Neuronal stem cell (in vitro differentiated cells): ENCODE measurements at regions not wholly inside any gene's neighbourhood (a gene's known extent, or its start where the extent isn't known, plus 50 kb on each side); places are given as distances from the start of the nearest gene placed in this dataset.
A peak's percentile ranks its signal among the peaks of the same experiment; 100 is the strongest.

Experiments used
- DNase-seq: peaks from one replicate; pipeline ENCODE4 v3.0.0-alpha.2; 2013; ENCODE audit warnings: low spot score
- H2AFZ ChIP-seq: one replicate; pipeline ENCODE4 v1.6.1; 2013; ENCODE audit warnings: mild to moderate bottlenecking, low read length, inconsistent platforms
- H2AK5ac ChIP-seq: 2 replicates; pipeline ENCODE4 v1.6.1; 2013; ENCODE audit warnings: low read depth, mild to moderate bottlenecking, inconsistent platforms, low read length, moderate library complexity, mixed read lengths
- H2BK120ac ChIP-seq: 2 replicates; pipeline ENCODE4 v1.6.1; 2013; ENCODE audit warnings: low read depth, mild to moderate bottlenecking, inconsistent platforms, low read length, moderate library complexity, mixed read lengths
- H2BK12ac ChIP-seq: one replicate; pipeline ENCODE4 v1.6.1; 2013; ENCODE audit warnings: low read length, inconsistent platforms
- H2BK15ac ChIP-seq: 2 replicates; pipeline ENCODE4 v1.6.1; 2013; ENCODE audit warnings: mild to moderate bottlenecking, low read length, inconsistent platforms, mixed read lengths
- H2BK5ac ChIP-seq: one replicate; pipeline ENCODE4 v1.6.1; 2013; ENCODE audit warnings: inconsistent platforms, mild to moderate bottlenecking, low read length, moderate library complexity
- H3K14ac ChIP-seq: one replicate; pipeline ENCODE4 v1.6.1; 2013; ENCODE audit warnings: low read length, inconsistent platforms
- H3K18ac ChIP-seq: 2 replicates; pipeline ENCODE4 v1.6.1; 2013; ENCODE audit warnings: low read length, inconsistent platforms
- H3K23ac ChIP-seq: 2 replicates; pipeline ENCODE4 v1.6.1; 2013; ENCODE audit warnings: low read depth, mild to moderate bottlenecking, mixed read lengths, low read length, inconsistent platforms; ENCODE audit not compliant: poor library complexity
- H3K27ac ChIP-seq: replicated peaks from 3 replicates; pipeline ENCODE4 v1.5.1; 2013; ENCODE audit warnings: low read length, inconsistent platforms
- H3K27me3 ChIP-seq, 3 experiments: 2 replicates each; pipeline ENCODE4 v1.6.1; 2013; ENCODE audit warnings: low read length in 3 of 3, mild to moderate bottlenecking in 2 of 3, inconsistent platforms in 1 of 3, low read depth in 1 of 3, mixed read lengths in 1 of 3, moderate library complexity in 1 of 3; ENCODE audit not compliant: control insufficient read depth in 3 of 3, insufficient read depth in 3 of 3
- H3K36me3 ChIP-seq, 2 donors: replicated peaks in 1 of 2; 2 replicates each; pipeline ENCODE4 v1.6.1; 2013; ENCODE audit warnings: low read length in 2 of 2; ENCODE audit not compliant: control insufficient read depth in 2 of 2, insufficient read depth in 2 of 2
- H3K4ac ChIP-seq: 2 replicates; pipeline ENCODE4 v1.6.1; 2013; ENCODE audit warnings: inconsistent platforms, mild to moderate bottlenecking, low read length, moderate library complexity
- H3K4me1 ChIP-seq, 2 donors: 1 replicate in 1 of 2; 2 replicates in 1 of 2; pipeline ENCODE4 v1.6.1; 2013; ENCODE audit warnings: low read length in 2 of 2, low read depth in 1 of 2; ENCODE audit not compliant: control insufficient read depth in 2 of 2, insufficient read depth in 1 of 2
- H3K4me2 ChIP-seq: one replicate; pipeline ENCODE4 v1.6.1; 2013; ENCODE audit warnings: mild to moderate bottlenecking, low read length, inconsistent platforms; ENCODE audit not compliant: insufficient read depth, poor library complexity, severe bottlenecking
- H3K4me3 ChIP-seq, 2 donors: 2 replicates each; pipeline ENCODE4 v1.5.1; 2013; ENCODE audit warnings: low read length in 2 of 2, mild to moderate bottlenecking in 2 of 2, inconsistent platforms in 1 of 2, moderate library complexity in 1 of 2
- H3K79me1 ChIP-seq: one replicate; pipeline ENCODE4 v1.6.1; 2013; ENCODE audit warnings: low read depth, mild to moderate bottlenecking, inconsistent platforms, low read length, moderate library complexity
- H3K9ac ChIP-seq: one replicate; pipeline ENCODE4 v1.6.1; 2013; ENCODE audit warnings: mild to moderate bottlenecking, low read depth, low read length, inconsistent platforms; ENCODE audit not compliant: poor library complexity
- H3K9me3 ChIP-seq, 2 donors: replicated peaks in 1 of 2; 2 replicates each; pipeline versions ENCODE3 to v1.6.1; 2013; ENCODE audit warnings: low read length in 2 of 2, mild to moderate bottlenecking in 2 of 2, inconsistent platforms in 1 of 2, low read depth in 1 of 2, mixed read lengths in 1 of 2, moderate library complexity in 1 of 2; ENCODE audit not compliant: control insufficient read depth in 2 of 2, insufficient read depth in 1 of 2
- H4K8ac ChIP-seq: one replicate; pipeline ENCODE4 v1.6.1; 2013; ENCODE audit warnings: low read depth, mild to moderate bottlenecking, inconsistent platforms, low read length, moderate library complexity
- H4K91ac ChIP-seq: one replicate; pipeline ENCODE4 v1.6.1; 2013; ENCODE audit warnings: low read length, low read depth, mild to moderate bottlenecking, inconsistent platforms; ENCODE audit not compliant: poor library complexity
- WGBS, 2 donors: extraction: QIAGEN DNeasy Blood & Tissue Kit; methylation state at CpG; one replicate each; pipeline ENCODE4 v1.1.7; 2013; ENCODE audit warnings: missing lambda C conversion rate in 2 of 2, mixed read lengths in 1 of 2; ENCODE audit not compliant: insufficient read length in 2 of 2, insufficient replicate concordance in 1 of 2; ENCODE audit errors: extremely low coverage in 2 of 2; 5-methylcytosine and 5-hydroxymethylcytosine counted together

- Histone ChIP-seq H3K27me3 (no peaks in the 10 kb centered on the region), H2AFZ (no peak overlapping the region)
Measured at GRCh38 chr2:103962670-103963069, 891.2 kb upstream of the POU3F3 start.

DNA sequence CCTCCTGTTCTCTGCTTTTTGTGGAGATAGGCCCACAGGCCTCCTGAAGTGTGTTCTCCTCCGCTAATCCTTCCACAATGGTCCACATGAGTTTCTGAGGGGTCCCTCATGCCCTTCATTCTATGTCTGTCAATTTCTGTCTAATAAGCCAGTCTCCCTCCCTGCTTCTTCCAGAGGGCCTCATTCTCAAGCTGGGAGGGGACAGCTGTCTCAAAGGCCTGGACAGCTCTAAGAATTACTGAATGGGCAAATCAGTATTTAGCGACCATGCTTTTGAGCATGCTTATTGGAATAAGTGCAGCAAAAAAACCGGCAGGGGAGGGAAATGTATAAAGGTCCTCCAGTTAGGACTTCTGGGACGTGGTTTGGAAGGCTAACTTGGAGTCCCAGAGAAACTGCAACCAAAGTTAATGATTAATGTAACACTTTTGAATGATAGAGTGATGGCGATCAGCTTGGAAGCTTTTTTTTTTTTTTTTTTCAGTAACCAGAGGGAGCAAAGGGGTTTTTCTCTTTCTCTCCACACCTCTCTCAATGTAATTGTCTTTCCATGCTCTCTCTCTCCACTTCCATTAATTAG is 890.7 kb upstream of the POU3F3 start:
- Histone ChIP-seq H3K4ac (no peak overlapping the region), H2AK5ac (no peak overlapping the region), H4K8ac (no peak overlapping the region), H3K9me3 (peaks cover 0 to 10% of the 10 kb centered on the region in 2 donors), H3K27ac (peak overlapping the region; percentile 45), H3K23ac (no peak overlapping the region), H3K4me2 (no peak overlapping the region), H2BK12ac (no peak overlapping the region), H4K91ac (no peak overlapping the region), H3K9ac (no peak overlapping the region), H2BK120ac (no peak overlapping the region), H3K4me3 (no peak overlapping the region), H3K27me3 (no peaks in the 10 kb centered on the region), H3K79me1 (no peaks in the 10 kb centered on the region), H3K36me3 (no peaks in the 10 kb centered on the region), H3K18ac (no peak overlapping the region), H3K14ac (no peak overlapping the region), H3K4me1 (peaks cover 4 to 15% of the 10 kb centered on the region in 2 donors), H2BK15ac (no peak overlapping the region), H2AFZ (peak overlapping the region; percentile 58), H2BK5ac (no peak overlapping the region)
- no peak for DNase-seq
- WGBS, 2 donors, result no CpG with 5 or more reads among the region's 5 CpGs

More at GRCh38 chr2:103962670-103963069, 891.2 kb upstream of the POU3F3 start:
- no peak overlapping the region for H3K23ac ChIP-seq
- no peak overlapping the region for H3K4ac ChIP-seq
- H2BK15ac ChIP-seq, result no peak overlapping the region
- peaks cover 4 to 15% of the 10 kb centered on the region in 2 donors for H3K4me1 ChIP-seq
- H2BK120ac ChIP-seq, result no peak overlapping the region
- H3K14ac ChIP-seq, result no peak overlapping the region
- no peaks in the 10 kb centered on the region for H3K36me3 ChIP-seq
- WGBS, 2 donors, result no CpG with 5 or more reads among the region's 4 CpGs
- no peaks in the 10 kb centered on the region for H3K79me1 ChIP-seq
- DNase-seq, result no peak
- no peak overlapping the region for H3K27ac ChIP-seq
- no peak overlapping the region for H2AK5ac ChIP-seq
- H3K18ac ChIP-seq, result no peak overlapping the region
- no peak overlapping the region for H4K8ac ChIP-seq
- no peak overlapping the region for H2BK5ac ChIP-seq
- H3K9ac ChIP-seq, result no peak overlapping the region
- no peak overlapping the region for H2BK12ac ChIP-seq
- H3K4me2 ChIP-seq, result no peak overlapping the region
- H3K4me3 ChIP-seq, result no peak overlapping the region
- peaks cover 0 to 10% of the 10 kb centered on the region in 2 donors for H3K9me3 ChIP-seq
- no peak overlapping the region for H4K91ac ChIP-seq

DNA sequence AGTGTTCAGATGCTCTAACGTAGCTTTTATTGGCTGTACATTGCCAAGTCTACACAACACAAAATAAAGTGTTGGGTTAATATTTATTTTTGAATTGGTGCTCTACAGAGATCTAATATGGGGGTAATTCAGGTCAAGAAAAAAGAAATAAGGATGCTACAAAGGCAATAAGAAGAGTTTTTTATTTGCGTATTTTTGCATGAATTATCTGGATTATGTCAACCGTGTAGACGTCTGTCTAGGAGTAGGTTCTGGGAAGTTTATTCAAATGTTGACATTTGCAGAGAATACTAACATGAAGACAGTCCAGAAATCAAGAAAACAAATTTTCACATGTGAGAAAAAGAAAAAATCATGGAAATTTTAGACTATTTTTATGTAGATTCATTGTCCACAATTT is 876.7 kb upstream of the POU3F3 start:
- Histone ChIP-seq H3K36me3 (no peaks in the 10 kb centered on the region), H3K4me1 (peaks cover 0 to 2% of the 10 kb centered on the region in 2 donors), H2BK5ac (no peak overlapping the region), H2AFZ (no peak overlapping the region), H4K91ac (no peak overlapping the region), H3K14ac (no peak overlapping the region), H2AK5ac (no peak overlapping the region), H3K9me3 (peaks cover 0 to 3% of the 10 kb centered on the region in 2 donors), H2BK120ac (no peak overlapping the region), H3K23ac (no peak overlapping the region), H3K18ac (no peak overlapping the region), H2BK15ac (no peak overlapping the region), H3K79me1 (no peaks in the 10 kb centered on the region), H3K27me3 (no peaks in the 10 kb centered on the region), H3K4ac (no peak overlapping the region), H3K9ac (no peak overlapping the region), H4K8ac (no peak overlapping the region), H3K4me2 (no peak overlapping the region), H3K4me3 (no peak overlapping the region), H3K27ac (no peak overlapping the region), H2BK12ac (no peak overlapping the region)
- DNase-seq, result no peak
- WGBS, 2 donors, result no CpG with 5 or more reads among the region's 4 CpGs

GRCh38 chr2:103977668-103978067 is 876.2 kb upstream of the POU3F3 start:
- no peak overlapping the region for H3K18ac ChIP-seq
- no peak overlapping the region for H2BK5ac ChIP-seq
- H3K14ac ChIP-seq, result no peak overlapping the region
- no peak overlapping the region for H2BK15ac ChIP-seq
- no peak overlapping the region for H3K4ac ChIP-seq
- H3K27ac ChIP-seq, result no peak overlapping the region
- H3K4me3 ChIP-seq, result no peak overlapping the region
- no peaks in the 10 kb centered on the region for H3K27me3 ChIP-seq
- H4K8ac ChIP-seq, result no peak overlapping the region
- no peak overlapping the region for H2BK12ac ChIP-seq
- no peak overlapping the region for H2AFZ ChIP-seq
- H3K9me3 ChIP-seq, result no peaks in the 10 kb centered on the region
- DNase-seq, result no peak
- no peak overlapping the region for H3K23ac ChIP-seq
- no peak overlapping the region for H3K9ac ChIP-seq
- H3K36me3 ChIP-seq, result no peaks in the 10 kb centered on the region
- no peaks in the 10 kb centered on the region for H3K79me1 ChIP-seq
- H3K4me1 ChIP-seq, result no peaks in the 10 kb centered on the region
- H2AK5ac ChIP-seq, result no peak overlapping the region
- H3K4me2 ChIP-seq, result no peak overlapping the region
- no peak overlapping the region for H4K91ac ChIP-seq
- no peak overlapping the region for H2BK120ac ChIP-seq
